ENCODE measurements at regions not wholly inside any gene's neighbourhood (a gene's known extent, or its start where the extent isn't known, plus 50 kb on each side); places are given as distances from the start of the nearest gene placed in this dataset.

DNA sequence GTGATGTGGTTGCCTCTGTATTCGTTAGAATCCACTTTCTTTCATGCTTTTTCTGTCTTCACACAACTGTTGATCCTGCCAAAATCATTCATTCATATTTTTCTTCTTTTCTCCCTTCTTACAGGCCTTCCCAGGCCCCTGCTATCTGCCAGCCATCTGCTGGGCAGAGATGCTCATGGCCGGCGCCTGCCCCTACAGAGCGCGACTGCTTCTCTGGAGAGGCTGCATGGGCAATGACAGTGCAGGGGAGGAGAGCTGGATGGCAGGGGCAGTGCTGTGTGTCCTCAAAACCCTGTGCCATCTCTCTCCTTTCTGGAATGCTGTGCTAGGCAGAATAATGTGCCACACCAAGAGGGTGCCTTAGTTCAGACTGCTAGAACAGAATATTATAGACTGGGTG lies 125.2 kb downstream of the INHBB start:
- TF ChIP-seq POLR2AphosphoS5 (IDR thresholded peaks at IDR 0.05) = no peak
- no peak for TF ChIP-seq POLR2A (IDR thresholded peaks at IDR 0.05)
- TF ChIP-seq, protein P1, sequence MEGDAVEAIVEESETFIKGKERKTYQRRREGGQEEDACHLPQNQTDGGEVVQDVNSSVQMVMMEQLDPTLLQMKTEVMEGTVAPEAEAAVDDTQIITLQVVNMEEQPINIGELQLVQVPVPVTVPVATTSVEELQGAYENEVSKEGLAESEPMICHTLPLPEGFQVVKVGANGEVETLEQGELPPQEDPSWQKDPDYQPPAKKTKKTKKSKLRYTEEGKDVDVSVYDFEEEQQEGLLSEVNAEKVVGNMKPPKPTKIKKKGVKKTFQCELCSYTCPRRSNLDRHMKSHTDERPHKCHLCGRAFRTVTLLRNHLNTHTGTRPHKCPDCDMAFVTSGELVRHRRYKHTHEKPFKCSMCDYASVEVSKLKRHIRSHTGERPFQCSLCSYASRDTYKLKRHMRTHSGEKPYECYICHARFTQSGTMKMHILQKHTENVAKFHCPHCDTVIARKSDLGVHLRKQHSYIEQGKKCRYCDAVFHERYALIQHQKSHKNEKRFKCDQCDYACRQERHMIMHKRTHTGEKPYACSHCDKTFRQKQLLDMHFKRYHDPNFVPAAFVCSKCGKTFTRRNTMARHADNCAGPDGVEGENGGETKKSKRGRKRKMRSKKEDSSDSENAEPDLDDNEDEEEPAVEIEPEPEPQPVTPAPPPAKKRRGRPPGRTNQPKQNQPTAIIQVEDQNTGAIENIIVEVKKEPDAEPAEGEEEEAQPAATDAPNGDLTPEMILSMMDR (IDR thresholded peaks at IDR 0.05) = no peak
- no peak for TF ChIP-seq EP300 (IDR thresholded peaks at IDR 0.05)
- H3K27me3 ChIP-seq = no peaks in the 10 kb centered on the region
- peaks cover 0 to 15% (median 0%) of the 10 kb centered on the region in 3 donors for H3K9me3 ChIP-seq
- peak overlapping the region in 2 of 4 donors; percentile 64 to 78 for H3K27ac ChIP-seq
- H3K36me3 ChIP-seq = no peaks in the 10 kb centered on the region
- H3K4me3 ChIP-seq = no peak overlapping the region
- ATAC-seq = no peak
- peaks cover 0 to 31% (median 13%) of the 10 kb centered on the region in 3 donors for H3K4me1 ChIP-seq
- 83% methylated on average over 1 to 3 of the region's 5 CpGs for WGBS, 2 donors (ENCODE audit: low coverage in 1 of 2)

DNA sequence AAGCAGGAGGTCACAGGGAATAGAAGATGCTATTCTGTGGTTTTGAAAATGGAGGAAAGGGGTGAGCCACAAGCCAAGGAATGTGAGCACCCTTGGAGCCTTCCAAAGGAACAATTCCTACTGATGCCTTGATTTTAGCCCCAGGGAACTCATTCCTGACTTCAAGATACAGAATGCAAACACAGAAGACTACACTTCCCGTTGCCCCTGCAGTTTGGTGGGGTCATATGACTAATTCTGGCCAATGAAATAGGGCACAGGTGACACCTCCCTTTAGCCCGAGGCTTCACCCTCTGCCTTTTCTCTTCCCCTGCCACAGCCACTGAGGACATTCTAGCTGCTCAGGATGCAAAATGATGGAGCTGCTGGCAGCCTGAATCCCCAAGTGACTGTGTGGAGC lies 126.1 kb downstream of the INHBB start:
- H3K9me3 ChIP-seq = peaks cover 0 to 15% (median 0%) of the 10 kb centered on the region in 3 donors
- H3K27me3 ChIP-seq = no peaks in the 10 kb centered on the region
- ATAC-seq = no peak
- H3K4me1 ChIP-seq = peaks cover 0 to 26% (median 13%) of the 10 kb centered on the region in 3 donors
- no peaks in the 10 kb centered on the region for H3K36me3 ChIP-seq
- TF ChIP-seq EP300 (IDR thresholded peaks at IDR 0.05) = no peak
- TF ChIP-seq POLR2A (IDR thresholded peaks at IDR 0.05) = no peak
- no peak for TF ChIP-seq POLR2AphosphoS5 (IDR thresholded peaks at IDR 0.05)
- TF ChIP-seq, protein P1 (IDR thresholded peaks at IDR 0.05) = no peak
- no peak overlapping the region for H3K4me3 ChIP-seq
- H3K27ac ChIP-seq = no peak overlapping the region
- WGBS, 2 donors (ENCODE audit: low coverage in 1 of 2) = 0 to 71% methylated on average over 1 of the region's 2 CpGs

DNA sequence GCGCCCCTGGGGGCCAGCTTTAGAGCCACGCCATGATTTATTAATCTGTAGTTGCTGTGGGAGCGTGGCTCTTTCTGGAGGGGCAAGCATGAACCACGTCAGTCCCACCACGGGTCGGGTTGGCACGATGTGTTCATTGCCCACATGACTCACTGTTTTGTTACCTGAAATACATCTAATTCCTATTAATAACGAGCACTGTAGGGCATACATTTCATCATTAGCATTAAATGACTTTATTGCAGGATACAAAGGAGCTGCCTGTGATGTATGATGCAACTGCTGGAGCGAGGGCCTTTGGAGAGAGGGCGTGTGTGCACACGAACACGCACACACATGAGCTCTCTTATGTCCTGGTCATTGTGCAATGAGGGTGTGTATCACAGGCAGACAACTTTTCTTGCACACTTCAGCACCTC lies 127.0 kb downstream of the INHBB start:
- peaks cover 0 to 26% (median 13%) of the 10 kb centered on the region in 3 donors for H3K4me1 ChIP-seq
- H3K27me3 ChIP-seq = no peaks in the 10 kb centered on the region

DNA sequence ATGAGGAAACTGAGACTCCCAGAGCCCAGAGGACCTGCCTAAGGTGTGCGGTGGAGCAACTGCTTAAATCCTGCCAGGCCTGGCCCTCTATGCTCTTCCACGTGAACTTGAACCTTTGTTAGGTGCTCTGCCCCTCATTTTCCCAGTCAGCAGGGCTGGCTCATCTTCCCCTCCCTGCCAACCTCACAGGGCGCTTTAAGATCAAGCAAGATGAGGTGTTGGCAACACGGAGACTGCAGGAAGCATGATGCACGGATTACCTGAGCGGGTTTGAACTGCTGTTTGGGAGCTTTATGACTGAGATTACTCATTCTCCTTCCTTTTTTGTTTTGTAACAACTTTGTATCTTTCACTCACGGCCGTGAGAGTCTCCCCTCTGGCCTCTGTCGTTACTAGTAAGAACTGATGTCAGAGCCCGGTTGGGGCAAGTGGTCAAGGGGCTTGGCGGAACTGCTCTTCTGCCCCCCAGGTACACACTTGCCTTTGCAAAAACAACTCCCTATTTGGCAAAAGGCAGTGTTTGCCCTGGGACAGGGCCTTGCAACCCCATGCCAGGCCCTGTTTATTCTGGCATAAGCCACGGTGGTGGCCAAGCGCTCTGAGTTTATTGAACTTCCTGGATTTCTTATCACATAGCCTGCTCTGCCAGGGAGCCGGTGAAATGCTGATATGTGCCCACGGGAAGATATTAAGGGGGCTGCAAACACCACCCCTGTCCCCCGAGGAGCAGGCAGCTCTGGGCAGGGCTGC lies 127.8 kb downstream of the INHBB start:
- WGBS, 2 donors (ENCODE audit: low coverage in 1 of 2) = 79 to 81% methylated on average over 5 to 8 of the region's 16 CpGs
- Histone ChIP-seq H3K27ac (no peak overlapping the region), H3K4me1 (peaks cover 0 to 26% (median 13%) of the 10 kb centered on the region in 3 donors)

More for the DNA sequence above, 127.0 kb downstream of the INHBB start:
- Histone ChIP-seq H3K4me3 (no peak overlapping the region), H3K36me3 (no peaks in the 10 kb centered on the region), H3K27ac (no peak overlapping the region), H3K9me3 (peaks cover 0 to 15% (median 0%) of the 10 kb centered on the region in 3 donors)
- ATAC-seq = no peak
- TF ChIP-seq POLR2A (IDR thresholded peaks at IDR 0.05) (no peak), EP300 (IDR thresholded peaks at IDR 0.05) (no peak), POLR2AphosphoS5 (IDR thresholded peaks at IDR 0.05) (no peak)
- TF ChIP-seq, protein P1 (IDR thresholded peaks at IDR 0.05) = no peak
- WGBS, 2 donors (ENCODE audit: low coverage in 1 of 2) = 95% methylated on average over 12 of the region's 12 CpGs; no CpG with 5 or more reads in 1 of the 2 donors

More for the DNA sequence above, 127.8 kb downstream of the INHBB start:
- Histone ChIP-seq H3K9me3 (peaks cover 0 to 15% (median 0%) of the 10 kb centered on the region in 3 donors), H3K27me3 (no peaks in the 10 kb centered on the region), H3K4me3 (no peak overlapping the region), H3K36me3 (no peaks in the 10 kb centered on the region)
- TF ChIP-seq POLR2AphosphoS5 (IDR thresholded peaks at IDR 0.05) (no peak), EP300 (IDR thresholded peaks at IDR 0.05) (no peak), POLR2A (IDR thresholded peaks at IDR 0.05) (no peak)
- TF ChIP-seq, protein P1 (IDR thresholded peaks at IDR 0.05) = no peak
- no peak for ATAC-seq

Measured in gastroesophageal sphincter (tissue), 4 donors.